22Rv1 (cell line): ENCODE measurements at regions not wholly inside any gene's neighbourhood (a gene's known extent, or its start where the extent isn't known, plus 50 kb on each side); places are given as distances from the start of the nearest gene placed in this dataset.

Experiments
- H3K27ac ChIP-seq: fragments of 450-650 bp; 2 replicates; pipeline ENCODE4 v1.5.1; 2017
- CTCF ChIP-seq: fragments of 450-650 bp; IDR thresholded peaks from 2 replicates; pipeline ENCODE4 v1.5.1; 2017; ENCODE audit warnings: mild to moderate bottlenecking
- ZFX ChIP-seq: fragments of 450-650 bp; IDR thresholded peaks from 2 replicates; pipeline ENCODE4 v1.6.1; 2017; ENCODE audit warnings: antibody characterized with exemption, borderline replicate concordance

GRCh38 chr11:25435197-25435596 is 896.7 kb upstream of the ANO3 start:
- peak overlapping the region; percentile 31 for H3K27ac ChIP-seq
- TF ChIP-seq ZFX = no peak
- TF ChIP-seq CTCF = no peak

- no peak overlapping the region for H3K27ac ChIP-seq
- TF ChIP-seq CTCF (no peak), ZFX (no peak)
Observed at GRCh38 chr11:25436326-25436725, 895.6 kb upstream of the ANO3 start.

- no peak overlapping the region for H3K27ac ChIP-seq
- TF ChIP-seq ZFX (no peak), CTCF (no peak)
Observed at GRCh38 chr11:25441421-25441820, 890.5 kb upstream of the ANO3 start.

- TF ChIP-seq ZFX (no peak), CTCF (no peak)
- H3K27ac ChIP-seq = no peak overlapping the region
Observed at GRCh38 chr11:25449091-25449490, 882.8 kb upstream of the ANO3 start.

GRCh38 chr11:25453471-25453870 is 878.5 kb upstream of the ANO3 start:
- H3K27ac ChIP-seq = no peak overlapping the region
- TF ChIP-seq CTCF = no peak

GRCh38 chr11:25456211-25456610 is 875.7 kb upstream of the ANO3 start:
- TF ChIP-seq ZFX = no peak
- no peak for TF ChIP-seq CTCF

GRCh38 chr11:25483915-25484635 is 847.9 kb upstream of the ANO3 start:
- no peak overlapping the region for H3K27ac ChIP-seq
- TF ChIP-seq CTCF (no peak), ZFX (no peak)

More at GRCh38 chr11:25456211-25456610, 875.7 kb upstream of the ANO3 start:
- H3K27ac ChIP-seq = no peak overlapping the region
